Endothelial cell of umbilical vein (primary cell): ENCODE measurements at regions not wholly inside any gene's neighbourhood (a gene's known extent, or its start where the extent isn't known, plus 50 kb on each side); places are given as distances from the start of the nearest gene placed in this dataset.

ENCODE experiments used
- BruUV-seq: library from RNA; stranded (reverse); fragments of 400-500 nt; replicated peaks from 2 replicates; lab custom pipeline; 2021; lab: Mats Ljungman, UMichigan
- CTCF ChIA-PET: fragments of 300-600, 350-600 bp; sonication (Branson Sonifier 250); formaldehyde crosslinking; loops from one replicate; lab custom pipeline; 2021; ENCODE audit warnings: antibody characterized with exemption, inconsistent platforms; lab: Charles Lee
- POLR2A ChIA-PET: fragments of 300-600, 350-600 bp; sonication (Branson Sonifier 250); formaldehyde crosslinking; loops from one replicate; lab custom pipeline; 2021; ENCODE audit warnings: antibody characterized with exemption, inconsistent platforms; lab: Charles Lee
- DNase-seq: peaks from one replicate; pipeline ENCODE4 v3.0.0-alpha.2; 2011; ENCODE audit warnings: low read depth, low spot score
- FAIRE-seq: peaks from 2 replicates; lab custom pipeline; 2011; peaks lifted over from hg19 to GRCh38; lab: Jason Lieb, UNC
- H2AFZ ChIP-seq: 2 replicates; pipeline ENCODE4 v1.6.0; 2012; ENCODE audit warnings: low read depth, low read length, control low read depth, inconsistent platforms
- H3K27ac ChIP-seq: 2 replicates; pipeline ENCODE4 v1.5.1; 2011; ENCODE audit warnings: low read depth, mild to moderate bottlenecking, control low read depth, low read length, moderate library complexity; ENCODE audit not compliant: insufficient read depth
- H3K27me3 ChIP-seq, 2 experiments: 2 replicates each; pipeline versions ENCODE4 v1.6.0 to v1.6.1; 2011; ENCODE audit warnings: low read length in 2 of 2, mixed read lengths in 1 of 2; ENCODE audit not compliant: control insufficient read depth in 2 of 2, insufficient read depth in 2 of 2
- H3K36me3 ChIP-seq, 2 experiments: 2 replicates in 1 of 2; 3 replicates in 1 of 2; pipeline ENCODE4 v1.5.1; 2011; ENCODE audit warnings: low read length in 2 of 2, mild to moderate bottlenecking in 1 of 2, moderate library complexity in 1 of 2; ENCODE audit not compliant: control insufficient read depth in 2 of 2, insufficient read depth in 2 of 2; ENCODE audit errors: extremely low read depth in 1 of 2
- H3K4me1 ChIP-seq: 3 replicates; pipeline ENCODE4 v1.5.1; 2011; ENCODE audit warnings: mild to moderate bottlenecking, low read length; ENCODE audit not compliant: control insufficient read depth, insufficient read depth; ENCODE audit errors: extremely low read depth
- H3K4me2 ChIP-seq: 2 replicates; pipeline ENCODE4 v1.6.1; 2011; ENCODE audit warnings: low read length, control low read depth, mixed read lengths; ENCODE audit not compliant: insufficient read depth
- H3K4me3 ChIP-seq, 3 experiments: fragments of 200-600 bp in 1 of 3; sonication (generic), shearing (Covaris generic) in 1 of 3; replicated peaks in 1 of 3; 2 replicates each; pipeline ENCODE4 v1.5.1; 2011 to 2016; ENCODE audit warnings: control low read depth in 3 of 3, low read length in 3 of 3, mild to moderate bottlenecking in 2 of 3, inconsistent platforms in 1 of 3, low read depth in 1 of 3, moderate library complexity in 1 of 3; ENCODE audit not compliant: insufficient read depth in 1 of 3
- H3K79me2 ChIP-seq: 2 replicates; pipeline ENCODE4 v1.6.0; 2012; ENCODE audit warnings: low read length, inconsistent platforms; ENCODE audit not compliant: control insufficient read depth, insufficient read depth
- H3K9ac ChIP-seq: replicated peaks from 2 replicates; pipeline ENCODE3; 2011; ENCODE audit warnings: low read length, control low read depth; ENCODE audit not compliant: insufficient read depth; ENCODE audit errors: extremely low read depth
- H3K9me1 ChIP-seq: replicated peaks from 3 replicates; pipeline ENCODE4 v1.6.0; 2011; ENCODE audit warnings: mild to moderate bottlenecking, low read length; ENCODE audit not compliant: control insufficient read depth, insufficient read depth; ENCODE audit errors: extremely low read depth
- H3K9me3 ChIP-seq: replicated peaks from 2 replicates; pipeline ENCODE4 v1.5.1; 2012; ENCODE audit warnings: low read length, inconsistent platforms; ENCODE audit not compliant: control insufficient read depth, insufficient read depth
- H4K20me1 ChIP-seq: replicated peaks from 2 replicates; pipeline ENCODE3; 2011; ENCODE audit warnings: mild to moderate bottlenecking, low read length; ENCODE audit not compliant: control insufficient read depth, insufficient read depth; ENCODE audit errors: extremely low read depth
- CTCF ChIP-seq, 2 donors: IDR thresholded peaks; 1 replicate in 1 of 2; 2 replicates in 1 of 2; pipeline ENCODE4 v1.5.1; 2011; ENCODE audit warnings: low read length in 2 of 2, mild to moderate bottlenecking in 2 of 2, moderate library complexity in 2 of 2, control low read depth in 1 of 2, inconsistent platforms in 1 of 2, low read depth in 1 of 2; ENCODE audit not compliant: insufficient read depth in 1 of 2; ENCODE audit errors: extremely low read depth in 1 of 2
- EZH2 ChIP-seq: IDR thresholded peaks from 2 replicates; pipeline ENCODE4 v1.6.1; 2012; ENCODE audit warnings: borderline replicate concordance, low read depth, mild to moderate bottlenecking, moderate library complexity, low read length, inconsistent platforms; ENCODE audit not compliant: severe bottlenecking
- FOS ChIP-seq: IDR thresholded peaks from 2 replicates; pipeline ENCODE4 v1.6.1; 2011; ENCODE audit warnings: mild to moderate bottlenecking, low read length, moderate library complexity, borderline replicate concordance; ENCODE audit not compliant: insufficient read depth
- GATA2 ChIP-seq: IDR thresholded peaks from 2 replicates; pipeline ENCODE4 v1.7.0; 2011; ENCODE audit warnings: low read depth, mild to moderate bottlenecking, moderate library complexity, mixed read lengths, low read length; ENCODE audit not compliant: insufficient read length, insufficient read depth
- JUN ChIP-seq: IDR thresholded peaks from 2 replicates; pipeline ENCODE4 v1.6.1; 2011; ENCODE audit warnings: borderline replicate concordance, low read depth; ENCODE audit not compliant: insufficient read length, insufficient read depth
- MAX ChIP-seq: IDR thresholded peaks from 2 replicates; pipeline ENCODE4 v1.6.1; 2011; ENCODE audit not compliant: insufficient read depth, insufficient read length
- MYC ChIP-seq: IDR thresholded peaks from one replicate; pipeline ENCODE4 v1.6.1; 2011; ENCODE audit warnings: mild to moderate bottlenecking, low read depth, low read length
- POLR2A ChIP-seq: IDR thresholded peaks from 2 replicates; pipeline ENCODE4 v1.6.1; 2012; ENCODE audit warnings: low read depth, mild to moderate bottlenecking, control low read depth, low read length
- POLR2AphosphoS5 ChIP-seq: IDR thresholded peaks from 2 replicates; pipeline ENCODE4 v1.6.1; 2012; ENCODE audit warnings: low read depth, mild to moderate bottlenecking, control low read depth, low read length, moderate library complexity; ENCODE audit not compliant: insufficient read depth
- dilution Hi-C: fragments of 300-500 bp; cut with MboI; formaldehyde crosslinking; loops from one replicate; pipeline ENCODE4 v1.15.0; 2019; ENCODE audit warnings: low sequenced_read_pairs; ENCODE audit not compliant: extremely low pct_ligation_motif_present
- intact Hi-C: fragments of 100-400 bp; cut with micrococcal nuclease; formaldehyde crosslinking; loops from one replicate; pipeline ENCODE4 v1.10.0; 2022

GRCh38 chr22:23408321-23408720, 171.8 kb downstream of the IGLL1 start:
- POLR2A ChIA-PET: no interaction called here
- CTCF ChIA-PET: no interaction called here
- Histone ChIP-seq H4K20me1 (no peaks in the 10 kb centered on the region), H3K4me1 (no peaks in the 10 kb centered on the region), H3K9me1 (no peaks in the 10 kb centered on the region), H3K36me3 (no peaks in the 10 kb centered on the region), H3K4me3 (no peak overlapping the region), H3K9ac (no peak overlapping the region), H3K9me3 (no peaks in the 10 kb centered on the region), H3K79me2 (no peaks in the 10 kb centered on the region), H3K4me2 (no peak overlapping the region), H3K27me3 (peaks cover 0 to 2% of the 10 kb centered on the region in 2 experiments), H2AFZ (no peak overlapping the region), H3K27ac (no peak overlapping the region)
- DNase-seq (no peak), FAIRE-seq (no peak)
- BruUV-seq: no TSS peak
- TF ChIP-seq MAX (no peak), POLR2A (no peak), JUN (no peak), FOS (no peak), CTCF (IDR thresholded peaks at IDR 0.05; ENCODE audit: extremely low read depth in 1 of 2, insufficient read depth in 1 of 2, low read depth in 1 of 2, low read length in 2 of 2) (no peak), EZH2 (no peak), POLR2AphosphoS5 (no peak), MYC (no peak), GATA2 (no peak)
- intact Hi-C loops: no loop called here
- dilution Hi-C loops: no loop called here
